ENCODE measurements at regions not wholly inside any gene's neighbourhood (a gene's known extent, or its start where the extent isn't known, plus 50 kb on each side); places are given as distances from the start of the nearest gene placed in this dataset.

DNA sequence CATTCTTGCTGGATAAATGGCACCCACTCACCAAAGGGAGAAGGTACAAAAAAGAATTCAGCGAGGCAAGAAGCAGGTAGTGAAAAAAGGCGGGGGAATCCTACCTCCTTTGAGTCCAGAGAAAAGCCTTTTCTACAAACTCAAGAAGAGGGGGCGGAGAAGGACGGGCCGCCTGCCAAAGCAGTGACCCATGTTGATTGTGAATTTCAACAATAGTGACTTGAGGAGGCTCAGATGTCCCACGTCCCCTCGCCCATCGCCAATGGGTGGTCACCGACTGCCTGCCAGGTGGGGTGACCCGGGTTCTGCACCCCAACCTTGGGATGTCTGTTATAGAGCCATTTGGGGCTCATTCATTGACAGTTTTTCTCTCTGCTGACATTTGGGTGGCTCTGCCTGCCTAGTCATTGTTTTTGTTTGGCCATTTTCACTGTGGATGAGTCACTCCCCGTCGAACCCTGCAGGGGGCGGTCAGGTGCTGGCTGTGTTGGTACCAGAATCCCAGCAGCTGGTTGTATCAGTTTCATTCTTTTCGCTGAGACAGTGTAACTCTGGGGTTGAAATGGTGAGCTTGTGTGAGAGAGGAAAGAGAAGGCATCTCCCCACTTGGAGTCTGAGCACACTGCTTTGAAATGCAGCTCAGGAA is 163.4 kb upstream of the NCAM1 start:
- no peak overlapping the region for H3K27ac Mint-ChIP-seq
- H3K4me3 Mint-ChIP-seq: no peak overlapping the region
- no peaks in the 10 kb centered on the region for H3K4me1 Mint-ChIP-seq (ENCODE audit: low read depth)
- no peak for DNase-seq
- peaks cover 37% of the 10 kb centered on the region for H3K9me3 Mint-ChIP-seq
- peaks cover 4% of the 10 kb centered on the region; the same call in 1 of the 2 replicates for H3K36me3 Mint-ChIP-seq (ENCODE audit: low read depth)
- TF ChIP-seq CTCF (IDR thresholded peaks at IDR 0.05): no peak; the same call in 1 of the 2 replicates
- H3K27me3 Mint-ChIP-seq (ENCODE audit: insufficient read depth): peaks cover 2% of the 10 kb centered on the region

- no peaks in the 10 kb centered on the region for H3K4me1 Mint-ChIP-seq (ENCODE audit: low read depth)
- peaks cover 48% of the 10 kb centered on the region for H3K9me3 Mint-ChIP-seq
- H3K4me3 Mint-ChIP-seq: no peak overlapping the region
- H3K36me3 Mint-ChIP-seq (ENCODE audit: low read depth): peaks cover 4% of the 10 kb centered on the region; the same call in 1 of the 2 replicates
- no peak for DNase-seq
- H3K27me3 Mint-ChIP-seq (ENCODE audit: insufficient read depth): peaks cover 2% of the 10 kb centered on the region
- no peak overlapping the region for H3K27ac Mint-ChIP-seq
- TF ChIP-seq CTCF (IDR thresholded peaks at IDR 0.05): no peak
These were observed 160.0 kb upstream of the NCAM1 start for GRCh38 chr11:112801025-112801816.

DNA sequence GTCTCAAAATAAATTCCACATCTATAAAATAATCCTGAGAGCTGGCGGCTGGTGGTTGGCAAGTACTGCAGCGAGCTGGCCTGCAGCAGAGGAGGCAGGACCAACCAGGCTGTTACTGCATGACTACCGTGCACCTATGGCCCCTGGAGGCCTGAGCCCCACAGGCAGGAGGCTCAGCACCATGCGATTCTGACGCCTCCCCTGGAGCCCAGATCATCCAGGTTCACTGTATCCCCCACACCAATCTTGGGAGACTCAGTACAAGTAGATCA is 159.5 kb upstream of the NCAM1 start:
- Mint-ChIP-seq H3K36me3 (ENCODE audit: low read depth) (peaks cover under 1% of the 10 kb centered on the region; the same call in 1 of the 2 replicates), H3K4me1 (ENCODE audit: low read depth) (no peaks in the 10 kb centered on the region), H3K4me3 (no peak overlapping the region), H3K27ac (no peak overlapping the region), H3K27me3 (ENCODE audit: insufficient read depth) (peaks cover 2% of the 10 kb centered on the region), H3K9me3 (peaks cover 48% of the 10 kb centered on the region)
- no peak for TF ChIP-seq CTCF (IDR thresholded peaks at IDR 0.05)
- no peak for DNase-seq

- Mint-ChIP-seq H3K36me3 (ENCODE audit: low read depth) (no peaks in the 10 kb centered on the region), H3K4me3 (no peak overlapping the region), H3K27me3 (ENCODE audit: insufficient read depth) (no peaks in the 10 kb centered on the region), H3K4me1 (ENCODE audit: low read depth) (no peaks in the 10 kb centered on the region), H3K9me3 (peaks cover 42% of the 10 kb centered on the region), H3K27ac (no peak overlapping the region)
- DNase-seq: no peak
- TF ChIP-seq CTCF (IDR thresholded peaks at IDR 0.05): no peak
These were observed 155.6 kb upstream of the NCAM1 start for GRCh38 chr11:112805658-112806057.

DNA sequence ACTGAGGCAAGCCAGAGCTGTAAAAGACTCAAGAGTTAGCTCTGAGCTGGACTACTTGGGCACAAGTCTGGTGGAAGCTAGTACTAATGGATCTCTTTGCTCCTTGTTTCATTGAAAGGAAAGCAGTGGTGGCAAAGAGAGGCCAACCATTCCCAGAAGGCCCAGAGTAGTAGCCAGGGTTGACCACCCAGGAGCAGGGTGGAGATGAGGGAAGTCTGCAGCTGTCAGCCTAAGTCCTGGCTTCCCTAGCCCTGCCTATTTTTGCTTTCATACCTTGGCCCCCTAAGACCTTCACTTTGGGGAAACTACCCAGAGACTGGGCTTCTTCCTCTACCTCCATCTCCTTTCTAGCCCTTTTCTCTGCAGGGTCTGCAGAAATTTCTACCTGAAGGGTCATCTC is 155.0 kb upstream of the NCAM1 start:
- no peak for TF ChIP-seq CTCF (IDR thresholded peaks at IDR 0.05)
- DNase-seq: no peak
- H3K27me3 Mint-ChIP-seq (ENCODE audit: insufficient read depth): no peaks in the 10 kb centered on the region
- no peak overlapping the region for H3K27ac Mint-ChIP-seq
- H3K9me3 Mint-ChIP-seq: peaks cover 38% of the 10 kb centered on the region
- H3K4me3 Mint-ChIP-seq: no peak overlapping the region
- H3K4me1 Mint-ChIP-seq (ENCODE audit: low read depth): no peaks in the 10 kb centered on the region
- no peaks in the 10 kb centered on the region for H3K36me3 Mint-ChIP-seq (ENCODE audit: low read depth)

Measured in HFFc6 (cell line).